ENCODE measurements at regions not wholly inside any gene's neighbourhood (a gene's known extent, or its start where the extent isn't known, plus 50 kb on each side); places are given as distances from the start of the nearest gene placed in this dataset.

GRCh38 chr6:15793826-15794225 is 131.0 kb upstream of the DTNBP1 start:
- TF ChIP-seq TARDBP (IDR thresholded peaks at IDR 0.05) (no peak), FOXA1 (IDR thresholded peaks at IDR 0.05) (no peak), SUZ12 (IDR thresholded peaks at IDR 0.05) (no peak), BHLHE40 (IDR thresholded peaks at IDR 0.05; ENCODE audit: borderline replicate concordance) (no peak), FOXM1 (IDR thresholded peaks at IDR 0.05; ENCODE audit: borderline replicate concordance) (no peak), SP1 (IDR thresholded peaks at IDR 0.05) (no peak), PKNOX1 (IDR thresholded peaks at IDR 0.05) (no peak), NFRKB (IDR thresholded peaks at IDR 0.05) (no peak)

All from HEK293T (cell line).